Testis (tissue), 2 donors: ENCODE measurements at regions not wholly inside any gene's neighbourhood (a gene's known extent, or its start where the extent isn't known, plus 50 kb on each side); places are given as distances from the start of the nearest gene placed in this dataset.

Experiments
- DNase-seq: peaks from one replicate; pipeline ENCODE4 v3.0.0-alpha.2; 2019
- H3K27ac ChIP-seq, 2 donors: fragments of 200-600 bp; sonication (generic); one replicate each; pipeline ENCODE4 v1.5.1; 2019
- H3K27me3 ChIP-seq: fragments of 200-600 bp; sonication (generic); one replicate; pipeline ENCODE4 v1.5.1; 2019
- H3K36me3 ChIP-seq: fragments of 200-600 bp; sonication (generic); one replicate; pipeline ENCODE4 v1.5.1; 2017; ENCODE audit warnings: low read depth; ENCODE audit errors: missing control alignments
- H3K4me1 ChIP-seq: fragments of 200-600 bp; sonication (generic); one replicate; pipeline ENCODE4 v1.5.1; 2019
- H3K4me3 ChIP-seq, 2 donors: fragments of 200-600 bp; sonication (generic); one replicate each; pipeline ENCODE4 v1.5.1; 2017 to 2019
- H3K9me3 ChIP-seq: fragments of 200-600 bp; sonication (generic); one replicate; pipeline ENCODE4 v1.5.1; 2017
- CTCF ChIP-seq, 3 experiments: fragments of 450-650 bp in 2 of 3; fragments of 200-600 bp in 1 of 3; sonication (generic) in 1 of 3; IDR thresholded peaks; one replicate each; pipeline ENCODE4 v1.5.1; 2016 to 2019; ENCODE audit warnings: antibody characterized with exemption in 3 of 3, mild to moderate bottlenecking in 2 of 3, moderate library complexity in 1 of 3
- POLR2A ChIP-seq: fragments of 450-650 bp; IDR thresholded peaks from one replicate; pipeline ENCODE4 v1.6.1; 2017; ENCODE audit warnings: antibody characterized with exemption, mild to moderate bottlenecking, moderate library complexity
- WGBS, 2 donors: methylation state at CpG; one replicate each; pipeline ENCODE4 v1.1.5; 2018; 5-methylcytosine and 5-hydroxymethylcytosine counted together
- intact Hi-C: fragments of 100-400 bp; cut with DNase I; formaldehyde crosslinking; loops from one replicate; pipeline ENCODE4 v1.15.1; 2023; ENCODE audit warnings: low total_unique reads

DNA sequence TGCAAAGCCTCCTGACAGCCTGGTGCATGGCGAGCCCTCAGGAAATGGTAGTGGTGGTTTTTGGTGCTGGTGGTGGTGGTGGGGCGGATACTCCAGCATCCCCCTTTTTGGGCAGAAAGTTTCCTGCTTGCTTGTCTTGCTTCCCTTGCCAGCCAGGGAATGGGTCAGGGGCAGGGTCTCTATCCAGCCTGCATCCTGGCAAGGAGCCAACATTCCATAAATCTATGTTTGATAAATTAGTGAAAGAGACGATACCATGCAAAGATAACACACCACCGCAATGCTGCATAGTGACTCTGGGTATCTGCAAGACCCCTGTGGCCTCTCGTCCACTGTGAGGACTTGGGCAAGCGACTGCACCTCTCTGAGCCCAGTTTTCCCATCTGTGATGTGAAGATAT, 246.2 kb downstream of the LRFN2 start:
- no peak for DNase-seq
- Histone ChIP-seq H3K36me3 (no peaks in the 10 kb centered on the region), H3K27me3 (no peaks in the 10 kb centered on the region), H3K4me3 (no peak overlapping the region), H3K9me3 (no peaks in the 10 kb centered on the region), H3K27ac (no peak overlapping the region), H3K4me1 (no peaks in the 10 kb centered on the region)
- no peak for TF ChIP-seq POLR2A
- TF ChIP-seq CTCF (IDR thresholded peaks at IDR 0.05): no peak
- intact Hi-C loops: no loop called here
- WGBS, 2 donors: 76 to 89% methylated on average over 6 of the region's 6 CpGs

GRCh38 chr6:40340196-40340595, 247.0 kb downstream of the LRFN2 start:
- DNase-seq: no peak
- Histone ChIP-seq H3K27me3 (no peaks in the 10 kb centered on the region), H3K4me3 (no peak overlapping the region), H3K4me1 (no peaks in the 10 kb centered on the region), H3K36me3 (no peaks in the 10 kb centered on the region), H3K9me3 (no peaks in the 10 kb centered on the region), H3K27ac (no peak overlapping the region)
- 86 to 94% methylated on average over 8 of the region's 8 CpGs for WGBS, 2 donors
- TF ChIP-seq CTCF (IDR thresholded peaks at IDR 0.05): no peak
- no peak for TF ChIP-seq POLR2A
- intact Hi-C loops: no loop called here

- Histone ChIP-seq H3K36me3 (no peaks in the 10 kb centered on the region), H3K4me3 (no peak overlapping the region), H3K4me1 (no peaks in the 10 kb centered on the region), H3K9me3 (no peaks in the 10 kb centered on the region), H3K27ac (no peak overlapping the region), H3K27me3 (no peaks in the 10 kb centered on the region)
- no peak for DNase-seq
- 89 to 93% methylated on average over 7 of the region's 7 CpGs for WGBS, 2 donors
- TF ChIP-seq CTCF (IDR thresholded peaks at IDR 0.05): no peak
- no peak for TF ChIP-seq POLR2A
- intact Hi-C loops: no loop called here
These were observed 248.9 kb downstream of the LRFN2 start for GRCh38 chr6:40338306-40338705.

DNA sequence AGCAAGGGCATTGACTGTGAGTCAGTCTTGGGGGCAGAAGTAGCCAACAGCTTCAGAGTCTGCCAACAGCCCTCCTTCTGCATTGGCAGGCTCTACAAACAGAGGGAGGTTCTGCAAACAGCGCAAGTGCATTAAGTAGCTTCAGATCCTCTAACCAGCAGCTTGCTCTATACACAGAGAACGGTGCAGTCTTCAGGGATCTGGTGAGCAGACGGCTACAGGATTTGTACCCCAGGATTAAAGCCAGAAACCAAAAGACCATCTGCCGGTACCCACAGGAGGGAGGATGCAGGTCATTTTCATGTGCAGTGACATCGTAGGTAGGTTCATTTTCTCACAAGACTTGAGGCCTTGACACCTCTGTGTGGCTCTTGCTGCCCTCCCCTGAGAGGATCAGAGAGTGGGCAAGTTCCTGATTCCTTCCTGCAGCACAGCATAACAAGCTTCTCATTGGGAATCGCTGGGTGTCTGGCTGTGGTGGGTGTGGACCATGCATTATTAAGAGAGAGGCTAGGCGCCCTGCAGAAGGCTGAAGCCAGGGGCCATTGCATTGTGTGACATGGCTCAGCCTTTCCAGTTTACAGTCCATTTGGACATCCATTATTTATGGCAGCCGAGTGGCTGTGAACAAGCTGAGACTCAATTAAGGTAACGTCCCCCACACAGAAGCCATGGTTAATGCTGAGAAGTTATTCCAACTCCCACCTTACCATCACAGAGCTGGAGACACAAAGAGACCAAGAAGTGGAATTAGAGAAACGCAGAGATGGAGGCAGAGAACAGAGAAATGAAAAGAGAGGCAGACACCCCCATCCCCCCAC, 250.0 kb downstream of the LRFN2 start:
- no peak for DNase-seq
- H3K4me1 ChIP-seq: no peaks in the 10 kb centered on the region
- H3K4me3 ChIP-seq: no peak overlapping the region
- H3K36me3 ChIP-seq: no peaks in the 10 kb centered on the region
- H3K27ac ChIP-seq: no peak overlapping the region
- no peaks in the 10 kb centered on the region for H3K9me3 ChIP-seq
- 86 to 90% methylated on average over 10 of the region's 10 CpGs for WGBS, 2 donors
- intact Hi-C loops: no loop called here
- TF ChIP-seq CTCF (IDR thresholded peaks at IDR 0.05): no peak
- no peak for TF ChIP-seq POLR2A
- no peaks in the 10 kb centered on the region for H3K27me3 ChIP-seq

- H3K9me3 ChIP-seq: no peaks in the 10 kb centered on the region
- H3K27me3 ChIP-seq: no peaks in the 10 kb centered on the region
- 88 to 94% methylated on average over 1 of the region's 1 CpG for WGBS, 2 donors
- H3K27ac ChIP-seq: no peak overlapping the region
- intact Hi-C loops: no loop called here
- TF ChIP-seq POLR2A (no peak), CTCF (IDR thresholded peaks at IDR 0.05) (no peak)
- H3K4me1 ChIP-seq: no peaks in the 10 kb centered on the region
- no peak overlapping the region for H3K4me3 ChIP-seq
- DNase-seq: no peak
- H3K36me3 ChIP-seq: no peaks in the 10 kb centered on the region
These were observed 250.9 kb downstream of the LRFN2 start for GRCh38 chr6:40336296-40336695.
